ENCODE measurements at regions not wholly inside any gene's neighbourhood (a gene's known extent, or its start where the extent isn't known, plus 50 kb on each side); places are given as distances from the start of the nearest gene placed in this dataset.

DNA sequence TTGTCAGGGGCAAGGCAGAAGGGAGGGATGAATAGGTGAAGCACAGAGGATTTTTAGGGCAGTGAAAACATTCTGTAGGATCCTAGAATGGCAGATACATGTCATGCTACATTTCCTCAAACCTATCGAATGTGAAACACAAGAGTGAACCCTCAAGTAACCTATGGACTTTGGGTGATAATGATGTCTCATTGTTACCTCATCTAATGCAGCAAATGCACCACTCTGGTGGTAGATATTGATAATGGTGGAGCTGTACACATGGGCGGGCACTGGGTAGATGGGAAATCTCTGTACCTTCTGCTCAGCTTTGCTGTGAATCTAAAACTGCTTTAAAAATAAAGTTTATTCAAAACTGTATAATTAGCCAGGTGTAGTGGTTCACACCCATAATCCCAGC is 95.2 kb upstream of the NCK2 start:
- TF ChIP-seq, protein P1, sequence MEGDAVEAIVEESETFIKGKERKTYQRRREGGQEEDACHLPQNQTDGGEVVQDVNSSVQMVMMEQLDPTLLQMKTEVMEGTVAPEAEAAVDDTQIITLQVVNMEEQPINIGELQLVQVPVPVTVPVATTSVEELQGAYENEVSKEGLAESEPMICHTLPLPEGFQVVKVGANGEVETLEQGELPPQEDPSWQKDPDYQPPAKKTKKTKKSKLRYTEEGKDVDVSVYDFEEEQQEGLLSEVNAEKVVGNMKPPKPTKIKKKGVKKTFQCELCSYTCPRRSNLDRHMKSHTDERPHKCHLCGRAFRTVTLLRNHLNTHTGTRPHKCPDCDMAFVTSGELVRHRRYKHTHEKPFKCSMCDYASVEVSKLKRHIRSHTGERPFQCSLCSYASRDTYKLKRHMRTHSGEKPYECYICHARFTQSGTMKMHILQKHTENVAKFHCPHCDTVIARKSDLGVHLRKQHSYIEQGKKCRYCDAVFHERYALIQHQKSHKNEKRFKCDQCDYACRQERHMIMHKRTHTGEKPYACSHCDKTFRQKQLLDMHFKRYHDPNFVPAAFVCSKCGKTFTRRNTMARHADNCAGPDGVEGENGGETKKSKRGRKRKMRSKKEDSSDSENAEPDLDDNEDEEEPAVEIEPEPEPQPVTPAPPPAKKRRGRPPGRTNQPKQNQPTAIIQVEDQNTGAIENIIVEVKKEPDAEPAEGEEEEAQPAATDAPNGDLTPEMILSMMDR (conservative IDR thresholded peaks at IDR 0.05; ENCODE audit: low read length): no peak
- no peak for TF ChIP-seq EZH2phosphoT487 (IDR thresholded peaks at IDR 0.05; ENCODE audit: borderline replicate concordance)
